ENCODE measurements at regions not wholly inside any gene's neighbourhood (a gene's known extent, or its start where the extent isn't known, plus 50 kb on each side); places are given as distances from the start of the nearest gene placed in this dataset.

- DNase-seq (ENCODE audit: low read depth, low spot score): no peak
Observed at GRCh38 chr2:15082105-15083058, 449.9 kb downstream of the LRATD1 start.

- DNase-seq (ENCODE audit: low read depth, low spot score): no peak
Observed at GRCh38 chr2:15084826-15085489, 452.4 kb downstream of the LRATD1 start.

GRCh38 chr2:15092181-15092580, 459.7 kb downstream of the LRATD1 start:
- no peak for DNase-seq (ENCODE audit: low read depth, low spot score)

- peak; percentile 72 for DNase-seq (ENCODE audit: low read depth, low spot score)
Observed at GRCh38 chr2:15092691-15093090, 460.2 kb downstream of the LRATD1 start.

GRCh38 chr2:15094161-15094560, 461.6 kb downstream of the LRATD1 start:
- DNase-seq (ENCODE audit: low read depth, low spot score): no peak

GRCh38 chr2:15096873-15097272, 464.3 kb downstream of the NBAS start:
- DNase-seq (ENCODE audit: low read depth, low spot score): peak; percentile 22

GRCh38 chr2:15107137-15107536, 454.0 kb downstream of the NBAS start:
- DNase-seq (ENCODE audit: low read depth, low spot score): peak; percentile 53

- no peak for DNase-seq (ENCODE audit: low read depth, low spot score)
Observed at GRCh38 chr2:15111718-15112117, 449.4 kb downstream of the NBAS start.

GRCh38 chr2:15112216-15112615, 448.9 kb downstream of the NBAS start:
- DNase-seq (ENCODE audit: low read depth, low spot score): peak; percentile 59

GRCh38 chr2:15115776-15116175, 445.4 kb downstream of the NBAS start:
- no peak for DNase-seq (ENCODE audit: low read depth, low spot score)

- no peak for DNase-seq (ENCODE audit: low read depth, low spot score)
Observed at GRCh38 chr2:15116830-15117229, 444.3 kb downstream of the NBAS start.

All from astrocyte of the hippocampus (primary cell).